Cardiac fibroblast (primary cell): ENCODE measurements at regions not wholly inside any gene's neighbourhood (a gene's known extent, or its start where the extent isn't known, plus 50 kb on each side); places are given as distances from the start of the nearest gene placed in this dataset.

Experiments used
- DNase-seq, 2 donors: peaks; one replicate each; pipeline versions ENCODE4 v3.0.0 to v3.0.0-alpha.2; 2010; ENCODE audit warnings: low read depth in 2 of 2
- H3K4me3 ChIP-seq, 2 donors: replicated peaks in 1 of 2; 1 replicate in 1 of 2; 2 replicates in 1 of 2; pipeline ENCODE4 v1.5.1; 2011; ENCODE audit warnings: low read depth in 2 of 2, low read length in 2 of 2, mild to moderate bottlenecking in 2 of 2, moderate library complexity in 1 of 2
- CTCF ChIP-seq: IDR thresholded peaks from one replicate; pipeline ENCODE4 v1.5.1; 2011; ENCODE audit warnings: low read depth, mild to moderate bottlenecking, low read length, inconsistent platforms

- no peak for TF ChIP-seq CTCF
- no peak for DNase-seq
- no peak overlapping the region for H3K4me3 ChIP-seq
Measured at GRCh38 chr1:193631306-193631705, 444.9 kb upstream of the B3GALT2 start.

- DNase-seq: peak; percentile 36 to 60
- no peak for TF ChIP-seq CTCF
- H3K4me3 ChIP-seq: no peak overlapping the region
Measured at GRCh38 chr1:193629875-193630274, 443.5 kb upstream of the B3GALT2 start.

- no peak overlapping the region for H3K4me3 ChIP-seq
- no peak for TF ChIP-seq CTCF
- no peak for DNase-seq
Measured at GRCh38 chr1:193626695-193627094, 440.3 kb upstream of the B3GALT2 start.

GRCh38 chr1:193625255-193625654, 438.8 kb upstream of the B3GALT2 start:
- no peak for DNase-seq
- no peak overlapping the region for H3K4me3 ChIP-seq
- TF ChIP-seq CTCF: no peak

GRCh38 chr1:193619911-193620310, 433.5 kb upstream of the B3GALT2 start:
- H3K4me3 ChIP-seq: no peak overlapping the region
- TF ChIP-seq CTCF: no peak
- DNase-seq: no peak

- no peak for TF ChIP-seq CTCF
- no peak overlapping the region for H3K4me3 ChIP-seq
- DNase-seq: peak; percentile 22 to 70
Measured at GRCh38 chr1:193614817-193615216, 428.4 kb upstream of the B3GALT2 start.

GRCh38 chr1:193614275-193614674, 427.9 kb upstream of the B3GALT2 start:
- no peak for TF ChIP-seq CTCF
- DNase-seq: no peak
- no peak overlapping the region for H3K4me3 ChIP-seq
